H1 (cell line): ENCODE measurements at regions not wholly inside any gene's neighbourhood (a gene's known extent, or its start where the extent isn't known, plus 50 kb on each side); places are given as distances from the start of the nearest gene placed in this dataset.

Experiments
- BRCA1 ChIP-seq: IDR thresholded peaks from 2 replicates; pipeline ENCODE4 v1.6.1; 2012; ENCODE audit warnings: low read depth, low read length, improper control_type of control experiment
- CBX8 ChIP-seq: fragments of 300-800, 300-1000 bp; sonication (generic); IDR thresholded peaks from 2 replicates; pipeline ENCODE4 v1.7.1; 2016; ENCODE audit warnings: low read depth, low read length, borderline replicate concordance
- CREB1 ChIP-seq: IDR thresholded peaks from 2 replicates; pipeline ENCODE4 v1.6.1; 2012; ENCODE audit warnings: inconsistent platforms
- RFX5 ChIP-seq: IDR thresholded peaks from 2 replicates; pipeline ENCODE4 v1.6.1; 2011; ENCODE audit warnings: low read depth, low read length, improper control_type of control experiment, borderline replicate concordance
- SIX5 ChIP-seq: IDR thresholded peaks from 2 replicates; pipeline ENCODE4 v1.6.1; 2011; ENCODE audit warnings: mild to moderate bottlenecking, low read depth, low read length
- SRF ChIP-seq: IDR thresholded peaks from 2 replicates; pipeline ENCODE4 v1.6.1; 2011; ENCODE audit warnings: mild to moderate bottlenecking, low read depth, low read length, moderate library complexity
- TAF7 ChIP-seq: optimal IDR thresholded peaks from 2 replicates; pipeline ENCODE3; 2011; ENCODE audit warnings: low read depth, mild to moderate bottlenecking, inconsistent platforms, low read length, moderate library complexity, borderline replicate concordance
- TF ChIP-seq, protein P1 (sequence below): fragments of 300-600 bp; sonication (generic); IDR thresholded peaks from 2 replicates; pipeline ENCODE4 v1.7.1; 2012; ENCODE audit warnings: low read length, moderate library complexity, mild to moderate bottlenecking, inconsistent platforms; ENCODE audit not compliant: insufficient replicate concordance

DNA sequence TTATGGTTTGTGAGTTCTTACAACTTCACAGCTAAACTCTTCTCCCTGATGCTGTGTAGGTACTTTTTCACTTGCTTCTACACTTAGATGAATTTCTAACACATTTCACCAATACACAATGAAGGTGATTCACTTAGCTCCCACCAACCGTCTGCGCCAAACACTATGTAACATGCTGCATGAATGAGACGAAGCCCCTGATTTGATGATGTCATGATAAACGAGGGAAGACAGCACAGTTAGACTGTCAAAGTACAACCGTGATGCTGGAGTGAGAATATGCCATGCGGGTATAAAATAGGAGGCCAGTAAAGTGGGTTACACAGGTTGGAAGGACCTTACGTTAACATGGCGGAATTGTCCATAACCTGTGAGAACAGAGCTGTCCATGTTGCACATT is 100.8 kb downstream of the KCNA4 start (continued):
- TF ChIP-seq, protein P1, sequence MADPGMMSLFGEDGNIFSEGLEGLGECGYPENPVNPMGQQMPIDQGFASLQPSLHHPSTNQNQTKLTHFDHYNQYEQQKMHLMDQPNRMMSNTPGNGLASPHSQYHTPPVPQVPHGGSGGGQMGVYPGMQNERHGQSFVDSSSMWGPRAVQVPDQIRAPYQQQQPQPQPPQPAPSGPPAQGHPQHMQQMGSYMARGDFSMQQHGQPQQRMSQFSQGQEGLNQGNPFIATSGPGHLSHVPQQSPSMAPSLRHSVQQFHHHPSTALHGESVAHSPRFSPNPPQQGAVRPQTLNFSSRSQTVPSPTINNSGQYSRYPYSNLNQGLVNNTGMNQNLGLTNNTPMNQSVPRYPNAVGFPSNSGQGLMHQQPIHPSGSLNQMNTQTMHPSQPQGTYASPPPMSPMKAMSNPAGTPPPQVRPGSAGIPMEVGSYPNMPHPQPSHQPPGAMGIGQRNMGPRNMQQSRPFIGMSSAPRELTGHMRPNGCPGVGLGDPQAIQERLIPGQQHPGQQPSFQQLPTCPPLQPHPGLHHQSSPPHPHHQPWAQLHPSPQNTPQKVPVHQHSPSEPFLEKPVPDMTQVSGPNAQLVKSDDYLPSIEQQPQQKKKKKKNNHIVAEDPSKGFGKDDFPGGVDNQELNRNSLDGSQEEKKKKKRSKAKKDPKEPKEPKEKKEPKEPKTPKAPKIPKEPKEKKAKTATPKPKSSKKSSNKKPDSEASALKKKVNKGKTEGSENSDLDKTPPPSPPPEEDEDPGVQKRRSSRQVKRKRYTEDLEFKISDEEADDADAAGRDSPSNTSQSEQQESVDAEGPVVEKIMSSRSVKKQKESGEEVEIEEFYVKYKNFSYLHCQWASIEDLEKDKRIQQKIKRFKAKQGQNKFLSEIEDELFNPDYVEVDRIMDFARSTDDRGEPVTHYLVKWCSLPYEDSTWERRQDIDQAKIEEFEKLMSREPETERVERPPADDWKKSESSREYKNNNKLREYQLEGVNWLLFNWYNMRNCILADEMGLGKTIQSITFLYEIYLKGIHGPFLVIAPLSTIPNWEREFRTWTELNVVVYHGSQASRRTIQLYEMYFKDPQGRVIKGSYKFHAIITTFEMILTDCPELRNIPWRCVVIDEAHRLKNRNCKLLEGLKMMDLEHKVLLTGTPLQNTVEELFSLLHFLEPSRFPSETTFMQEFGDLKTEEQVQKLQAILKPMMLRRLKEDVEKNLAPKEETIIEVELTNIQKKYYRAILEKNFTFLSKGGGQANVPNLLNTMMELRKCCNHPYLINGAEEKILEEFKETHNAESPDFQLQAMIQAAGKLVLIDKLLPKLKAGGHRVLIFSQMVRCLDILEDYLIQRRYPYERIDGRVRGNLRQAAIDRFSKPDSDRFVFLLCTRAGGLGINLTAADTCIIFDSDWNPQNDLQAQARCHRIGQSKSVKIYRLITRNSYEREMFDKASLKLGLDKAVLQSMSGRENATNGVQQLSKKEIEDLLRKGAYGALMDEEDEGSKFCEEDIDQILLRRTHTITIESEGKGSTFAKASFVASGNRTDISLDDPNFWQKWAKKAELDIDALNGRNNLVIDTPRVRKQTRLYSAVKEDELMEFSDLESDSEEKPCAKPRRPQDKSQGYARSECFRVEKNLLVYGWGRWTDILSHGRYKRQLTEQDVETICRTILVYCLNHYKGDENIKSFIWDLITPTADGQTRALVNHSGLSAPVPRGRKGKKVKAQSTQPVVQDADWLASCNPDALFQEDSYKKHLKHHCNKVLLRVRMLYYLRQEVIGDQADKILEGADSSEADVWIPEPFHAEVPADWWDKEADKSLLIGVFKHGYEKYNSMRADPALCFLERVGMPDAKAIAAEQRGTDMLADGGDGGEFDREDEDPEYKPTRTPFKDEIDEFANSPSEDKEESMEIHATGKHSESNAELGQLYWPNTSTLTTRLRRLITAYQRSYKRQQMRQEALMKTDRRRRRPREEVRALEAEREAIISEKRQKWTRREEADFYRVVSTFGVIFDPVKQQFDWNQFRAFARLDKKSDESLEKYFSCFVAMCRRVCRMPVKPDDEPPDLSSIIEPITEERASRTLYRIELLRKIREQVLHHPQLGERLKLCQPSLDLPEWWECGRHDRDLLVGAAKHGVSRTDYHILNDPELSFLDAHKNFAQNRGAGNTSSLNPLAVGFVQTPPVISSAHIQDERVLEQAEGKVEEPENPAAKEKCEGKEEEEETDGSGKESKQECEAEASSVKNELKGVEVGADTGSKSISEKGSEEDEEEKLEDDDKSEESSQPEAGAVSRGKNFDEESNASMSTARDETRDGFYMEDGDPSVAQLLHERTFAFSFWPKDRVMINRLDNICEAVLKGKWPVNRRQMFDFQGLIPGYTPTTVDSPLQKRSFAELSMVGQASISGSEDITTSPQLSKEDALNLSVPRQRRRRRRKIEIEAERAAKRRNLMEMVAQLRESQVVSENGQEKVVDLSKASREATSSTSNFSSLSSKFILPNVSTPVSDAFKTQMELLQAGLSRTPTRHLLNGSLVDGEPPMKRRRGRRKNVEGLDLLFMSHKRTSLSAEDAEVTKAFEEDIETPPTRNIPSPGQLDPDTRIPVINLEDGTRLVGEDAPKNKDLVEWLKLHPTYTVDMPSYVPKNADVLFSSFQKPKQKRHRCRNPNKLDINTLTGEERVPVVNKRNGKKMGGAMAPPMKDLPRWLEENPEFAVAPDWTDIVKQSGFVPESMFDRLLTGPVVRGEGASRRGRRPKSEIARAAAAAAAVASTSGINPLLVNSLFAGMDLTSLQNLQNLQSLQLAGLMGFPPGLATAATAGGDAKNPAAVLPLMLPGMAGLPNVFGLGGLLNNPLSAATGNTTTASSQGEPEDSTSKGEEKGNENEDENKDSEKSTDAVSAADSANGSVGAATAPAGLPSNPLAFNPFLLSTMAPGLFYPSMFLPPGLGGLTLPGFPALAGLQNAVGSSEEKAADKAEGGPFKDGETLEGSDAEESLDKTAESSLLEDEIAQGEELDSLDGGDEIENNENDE, result no peak
- TF ChIP-seq RFX5 (no peak), CREB1 (no peak), SRF (no peak), CBX8 (no peak), SIX5 (no peak), BRCA1 (no peak), TAF7 (no peak)
